Omental fat pad (tissue), 3 donors: ENCODE measurements at regions not wholly inside any gene's neighbourhood (a gene's known extent, or its start where the extent isn't known, plus 50 kb on each side); places are given as distances from the start of the nearest gene placed in this dataset.

ENCODE experiments used
- ATAC-seq: fragments of 150-250 bp; one replicate; pipeline ENCODE4 v1.9.1; 2016; ENCODE audit warnings: mild to moderate bottlenecking, moderate library complexity; ENCODE audit not compliant: low FRiP score
- DNase-seq: peaks from one replicate; pipeline ENCODE4 v3.0.0-alpha.2; 2019; ENCODE audit warnings: low spot score
- TF ChIP-seq, protein P1 (sequence below), 3 donors: fragments of 450-650 bp; IDR thresholded peaks; one replicate each; pipeline ENCODE4 v1.5.1; 2016 to 2017; ENCODE audit warnings: antibody characterized with exemption in 3 of 3, mild to moderate bottlenecking in 3 of 3, moderate library complexity in 2 of 3

GRCh38 chr3:162770551-162770950 lies 1273.9 kb downstream of the OTOL1 start:
- TF ChIP-seq, protein P1, sequence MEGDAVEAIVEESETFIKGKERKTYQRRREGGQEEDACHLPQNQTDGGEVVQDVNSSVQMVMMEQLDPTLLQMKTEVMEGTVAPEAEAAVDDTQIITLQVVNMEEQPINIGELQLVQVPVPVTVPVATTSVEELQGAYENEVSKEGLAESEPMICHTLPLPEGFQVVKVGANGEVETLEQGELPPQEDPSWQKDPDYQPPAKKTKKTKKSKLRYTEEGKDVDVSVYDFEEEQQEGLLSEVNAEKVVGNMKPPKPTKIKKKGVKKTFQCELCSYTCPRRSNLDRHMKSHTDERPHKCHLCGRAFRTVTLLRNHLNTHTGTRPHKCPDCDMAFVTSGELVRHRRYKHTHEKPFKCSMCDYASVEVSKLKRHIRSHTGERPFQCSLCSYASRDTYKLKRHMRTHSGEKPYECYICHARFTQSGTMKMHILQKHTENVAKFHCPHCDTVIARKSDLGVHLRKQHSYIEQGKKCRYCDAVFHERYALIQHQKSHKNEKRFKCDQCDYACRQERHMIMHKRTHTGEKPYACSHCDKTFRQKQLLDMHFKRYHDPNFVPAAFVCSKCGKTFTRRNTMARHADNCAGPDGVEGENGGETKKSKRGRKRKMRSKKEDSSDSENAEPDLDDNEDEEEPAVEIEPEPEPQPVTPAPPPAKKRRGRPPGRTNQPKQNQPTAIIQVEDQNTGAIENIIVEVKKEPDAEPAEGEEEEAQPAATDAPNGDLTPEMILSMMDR (IDR thresholded peaks at IDR 0.05): no peak
- DNase-seq (no peak), ATAC-seq (no peak)

GRCh38 chr3:162774613-162775100 lies 1278.0 kb downstream of the OTOL1 start:
- ATAC-seq (no peak), DNase-seq (no peak)
- TF ChIP-seq, protein P1 (IDR thresholded peaks at IDR 0.05): no peak

- ATAC-seq: no peak
- no peak for DNase-seq
- TF ChIP-seq, protein P1 (IDR thresholded peaks at IDR 0.05): no peak
Observed at GRCh38 chr3:162776148-162776547, 1279.5 kb downstream of the OTOL1 start.

- TF ChIP-seq, protein P1 (IDR thresholded peaks at IDR 0.05): no peak
- no peak for DNase-seq
- no peak for ATAC-seq
Observed at GRCh38 chr3:162777118-162777517, 1280.5 kb downstream of the OTOL1 start.

- ATAC-seq (no peak), DNase-seq (no peak)
- TF ChIP-seq, protein P1 (IDR thresholded peaks at IDR 0.05): no peak
Observed at GRCh38 chr3:162780313-162780712, 1283.7 kb downstream of the OTOL1 start.

DNA sequence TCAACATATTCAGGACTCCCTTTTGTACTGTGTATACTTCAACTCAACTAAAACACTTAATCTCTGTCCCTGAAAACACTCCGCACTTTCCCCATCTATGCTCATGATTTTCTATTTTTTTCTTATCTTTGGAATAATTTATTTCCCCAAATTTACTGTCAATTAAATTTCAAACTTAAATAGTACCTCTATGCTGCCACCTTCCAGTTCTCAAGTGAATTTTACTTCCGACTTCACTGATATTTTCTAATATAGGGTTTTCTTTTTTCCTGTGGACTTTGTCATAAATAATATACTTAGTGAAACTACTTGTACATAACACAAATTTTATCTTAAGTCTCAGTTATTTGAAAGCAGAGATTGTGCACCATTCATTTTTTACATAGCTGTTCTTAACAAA lies 1303.3 kb downstream of the OTOL1 start:
- ATAC-seq: no peak
- TF ChIP-seq, protein P1 (IDR thresholded peaks at IDR 0.05): no peak
- no peak for DNase-seq

GRCh38 chr3:162802228-162802965 lies 1305.8 kb downstream of the OTOL1 start:
- TF ChIP-seq, protein P1 (IDR thresholded peaks at IDR 0.05): no peak
- no peak for DNase-seq
- no peak for ATAC-seq
